ENCODE measurements at regions not wholly inside any gene's neighbourhood (a gene's known extent, or its start where the extent isn't known, plus 50 kb on each side); places are given as distances from the start of the nearest gene placed in this dataset.

DNA sequence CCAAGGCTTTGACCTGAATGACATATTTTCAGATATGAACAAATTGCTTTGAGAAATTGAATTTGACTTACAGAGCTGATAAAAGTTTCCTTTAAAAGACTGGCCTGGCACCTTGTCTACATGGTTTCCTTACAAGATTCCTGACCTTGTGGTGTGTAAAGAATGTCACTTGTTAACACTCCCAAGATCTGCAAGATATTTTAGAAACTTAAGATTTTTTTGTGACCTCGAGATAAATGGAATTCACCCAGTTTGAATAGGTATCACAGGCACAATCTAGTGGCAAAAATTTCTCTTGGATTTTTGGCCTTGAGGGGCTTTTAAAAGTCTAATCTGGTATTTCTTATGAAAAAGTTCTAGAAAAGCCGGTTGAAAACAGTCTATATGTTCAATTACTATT, 1568.9 kb upstream of the IGFBP7 start:
- no peak for TF ChIP-seq EZH2 (IDR thresholded peaks at IDR 0.05; ENCODE audit: borderline replicate concordance, low read depth, low read length, severe bottlenecking)
- no peak for TF ChIP-seq MYC (IDR thresholded peaks at IDR 0.05; ENCODE audit: low read depth, low read length)

Data from endothelial cell of umbilical vein (primary cell).